GM21786 (cell line): ENCODE measurements at regions not wholly inside any gene's neighbourhood (a gene's known extent, or its start where the extent isn't known, plus 50 kb on each side); places are given as distances from the start of the nearest gene placed in this dataset.
"Not testable (repeated sequence)": the region's sequence is repeated elsewhere in the genome, so short reads cannot be mapped to it uniquely, and the experiment has no call there.

Experiments used
- ATAC-seq: cut with Tn5 transposase; IDR thresholded peaks from one replicate; pipeline ENCODE4 v1.9.1; 2021; ENCODE audit not compliant: unreplicated experiment

GRCh38 chr3:22373182-22373581 lies 622.2 kb upstream of the ZNF385D start:
- ATAC-seq, result no peak

- no peak for ATAC-seq
Observed at GRCh38 chr3:22373827-22374226, 622.8 kb upstream of the ZNF385D start.

- no peak for ATAC-seq
Observed at GRCh38 chr3:22377421-22377820, 626.4 kb upstream of the ZNF385D start.

GRCh38 chr3:22378869-22379268 lies 627.9 kb upstream of the ZNF385D start:
- no peak for ATAC-seq

GRCh38 chr3:22380253-22380652 lies 629.2 kb upstream of the ZNF385D start:
- no peak for ATAC-seq

- not testable (repeated sequence) for ATAC-seq
Observed at GRCh38 chr3:22381564-22381963, 630.6 kb upstream of the ZNF385D start.

GRCh38 chr3:22383285-22383684 lies 632.3 kb upstream of the ZNF385D start:
- ATAC-seq, result no peak

GRCh38 chr3:22386107-22386506 lies 635.1 kb upstream of the ZNF385D start:
- no peak for ATAC-seq

GRCh38 chr3:22392286-22392685 lies 641.3 kb upstream of the ZNF385D start:
- no peak for ATAC-seq

GRCh38 chr3:22392859-22393258 lies 641.8 kb upstream of the ZNF385D start:
- no peak for ATAC-seq

- ATAC-seq, result no peak
Observed at GRCh38 chr3:22399566-22399965, 648.6 kb upstream of the ZNF385D start.

GRCh38 chr3:22401499-22401898 lies 650.5 kb upstream of the ZNF385D start:
- ATAC-seq, result no peak

GRCh38 chr3:22414239-22414638 lies 663.2 kb upstream of the ZNF385D start:
- ATAC-seq, result no peak

- ATAC-seq, result not testable (repeated sequence)
Observed at GRCh38 chr3:22416838-22417446, 665.9 kb upstream of the ZNF385D start.

GRCh38 chr3:22419261-22419660 lies 668.3 kb upstream of the ZNF385D start:
- ATAC-seq, result no peak

GRCh38 chr3:22421589-22421988 lies 670.6 kb upstream of the ZNF385D start:
- ATAC-seq, result no peak

- no peak for ATAC-seq
Observed at GRCh38 chr3:22431334-22431733, 680.3 kb upstream of the ZNF385D start.

- ATAC-seq, result no peak
Observed at GRCh38 chr3:22439626-22440025, 688.6 kb upstream of the ZNF385D start.

GRCh38 chr3:22441711-22442110 lies 690.7 kb upstream of the ZNF385D start:
- no peak for ATAC-seq

GRCh38 chr3:22443571-22444233 lies 692.7 kb upstream of the ZNF385D start:
- no peak for ATAC-seq

- ATAC-seq, result not testable (repeated sequence)
Observed at GRCh38 chr3:22445336-22445735, 694.3 kb upstream of the ZNF385D start.

GRCh38 chr3:22450786-22451400 lies 699.9 kb upstream of the ZNF385D start:
- ATAC-seq, result no peak
